Effector memory CD8-positive, alpha-beta T cell (primary cell): ENCODE measurements at regions not wholly inside any gene's neighbourhood (a gene's known extent, or its start where the extent isn't known, plus 50 kb on each side); places are given as distances from the start of the nearest gene placed in this dataset.

Source experiments
- ATAC-seq: fragments of 150-1000 bp; cut with Tn5 transposase; replicated peaks from 2 replicates; pipeline ENCODE4 v1.10.0; 2021; ENCODE audit warnings: mild to moderate bottlenecking, moderate library complexity
- DNase-seq, 3 experiments: peaks; one replicate each; pipeline ENCODE4 v3.0.0; 2021
- H3K27ac Mint-ChIP-seq, 2 donors: one replicate each; pipeline ENCODE4 v1.8.0; 2022; ENCODE audit warnings: mild to moderate bottlenecking in 2 of 2, mixed read lengths in 2 of 2, moderate library complexity in 2 of 2
- H3K27me3 Mint-ChIP-seq, 2 donors: one replicate each; pipeline ENCODE4 v1.8.0; 2022; ENCODE audit warnings: mixed read lengths in 2 of 2
- H3K36me3 Mint-ChIP-seq: one replicate; pipeline ENCODE4 v1.8.0; 2022; ENCODE audit warnings: mild to moderate bottlenecking, moderate library complexity, mixed read lengths; ENCODE audit not compliant: insufficient read depth
- H3K4me1 Mint-ChIP-seq, 2 donors: one replicate each; pipeline ENCODE4 v1.8.0; 2022; ENCODE audit warnings: low read depth in 2 of 2, mixed read lengths in 2 of 2
- H3K4me3 Mint-ChIP-seq, 2 donors: one replicate each; pipeline ENCODE4 v1.8.0; 2022; ENCODE audit warnings: mild to moderate bottlenecking in 2 of 2, mixed read lengths in 2 of 2, moderate library complexity in 2 of 2
- H3K9me3 Mint-ChIP-seq, 2 donors: one replicate each; pipeline ENCODE4 v1.8.0; 2022; ENCODE audit warnings: mixed read lengths in 2 of 2

- DNase-seq = no peak
- H3K27me3 Mint-ChIP-seq = peaks cover 2 to 3% of the 10 kb centered on the region in 2 donors
Measured at GRCh38 chr12:126385785-126386184, 1320.5 kb downstream of the AACS start.

GRCh38 chr12:126389220-126389841 is 1324.1 kb downstream of the AACS start:
- Mint-ChIP-seq H3K27me3 (peaks cover 0 to 8% of the 10 kb centered on the region in 2 donors), H3K4me1 (no peaks in the 10 kb centered on the region), H3K36me3 (no peaks in the 10 kb centered on the region), H3K27ac (no peak overlapping the region), H3K4me3 (no peak overlapping the region), H3K9me3 (no peaks in the 10 kb centered on the region)
- ATAC-seq (no peak), DNase-seq (no peak)

More at GRCh38 chr12:126385785-126386184, 1320.5 kb downstream of the AACS start:
- no peaks in the 10 kb centered on the region for H3K4me1 Mint-ChIP-seq
- no peak overlapping the region for H3K27ac Mint-ChIP-seq
- peaks cover under 1 to 8% of the 10 kb centered on the region in 2 donors for H3K9me3 Mint-ChIP-seq
- H3K36me3 Mint-ChIP-seq = no peaks in the 10 kb centered on the region
- H3K4me3 Mint-ChIP-seq = no peak overlapping the region
- ATAC-seq = no peak

GRCh38 chr12:126389961-126390360 is 1324.7 kb downstream of the AACS start:
- H3K36me3 Mint-ChIP-seq = no peaks in the 10 kb centered on the region
- peaks cover 0 to 8% of the 10 kb centered on the region in 2 donors for H3K27me3 Mint-ChIP-seq
- no peaks in the 10 kb centered on the region for H3K4me1 Mint-ChIP-seq
- DNase-seq (no peak), ATAC-seq (no peak)
- H3K9me3 Mint-ChIP-seq = no peaks in the 10 kb centered on the region
- no peak overlapping the region for H3K27ac Mint-ChIP-seq
- no peak overlapping the region for H3K4me3 Mint-ChIP-seq

GRCh38 chr12:126390969-126391566 is 1325.8 kb downstream of the AACS start:
- H3K27ac Mint-ChIP-seq = no peak overlapping the region
- H3K36me3 Mint-ChIP-seq = no peaks in the 10 kb centered on the region
- peaks cover 0 to 2% of the 10 kb centered on the region in 2 donors for H3K9me3 Mint-ChIP-seq
- H3K27me3 Mint-ChIP-seq = peaks cover 0 to 8% of the 10 kb centered on the region in 2 donors
- ATAC-seq (no peak), DNase-seq (no peak)
- H3K4me1 Mint-ChIP-seq = no peaks in the 10 kb centered on the region
- no peak overlapping the region for H3K4me3 Mint-ChIP-seq

- no peaks in the 10 kb centered on the region for H3K4me1 Mint-ChIP-seq
- DNase-seq (no peak), ATAC-seq (no peak)
- no peak overlapping the region for H3K4me3 Mint-ChIP-seq
- H3K36me3 Mint-ChIP-seq = no peaks in the 10 kb centered on the region
- H3K27me3 Mint-ChIP-seq = no peaks in the 10 kb centered on the region
- H3K9me3 Mint-ChIP-seq = peaks cover 0 to 5% of the 10 kb centered on the region in 2 donors
- no peak overlapping the region for H3K27ac Mint-ChIP-seq
Measured at GRCh38 chr12:126396536-126396935, 1331.3 kb downstream of the AACS start.

GRCh38 chr12:126397071-126397581 is 1331.9 kb downstream of the AACS start:
- DNase-seq = no peak
- Mint-ChIP-seq H3K27me3 (no peaks in the 10 kb centered on the region), H3K9me3 (peaks cover 0 to 5% of the 10 kb centered on the region in 2 donors), H3K4me3 (no peak overlapping the region), H3K36me3 (no peaks in the 10 kb centered on the region), H3K27ac (no peak overlapping the region), H3K4me1 (no peaks in the 10 kb centered on the region)
- ATAC-seq = no peak

GRCh38 chr12:126397660-126398059 is 1332.4 kb downstream of the AACS start:
- Mint-ChIP-seq H3K27ac (no peak overlapping the region), H3K27me3 (no peaks in the 10 kb centered on the region), H3K36me3 (peaks cover 4% of the 10 kb centered on the region), H3K4me3 (no peak overlapping the region), H3K9me3 (peaks cover 0 to 5% of the 10 kb centered on the region in 2 donors), H3K4me1 (no peaks in the 10 kb centered on the region)
- DNase-seq (no peak), ATAC-seq (no peak)

GRCh38 chr12:126400831-126401230 is 1335.6 kb downstream of the AACS start:
- Mint-ChIP-seq H3K27me3 (no peaks in the 10 kb centered on the region), H3K9me3 (peaks cover 0 to 3% of the 10 kb centered on the region in 2 donors), H3K27ac (no peak overlapping the region), H3K4me3 (no peak overlapping the region), H3K36me3 (peaks cover 4% of the 10 kb centered on the region), H3K4me1 (no peaks in the 10 kb centered on the region)
- ATAC-seq = no peak
- no peak for DNase-seq

- H3K4me3 Mint-ChIP-seq = no peak overlapping the region
- H3K27me3 Mint-ChIP-seq = peaks cover 0 to under 1% of the 10 kb centered on the region in 2 donors
- peaks cover 0 to 2% of the 10 kb centered on the region in 2 donors for H3K9me3 Mint-ChIP-seq
- ATAC-seq (no peak), DNase-seq (no peak)
- H3K4me1 Mint-ChIP-seq = no peaks in the 10 kb centered on the region
- peaks cover 4% of the 10 kb centered on the region for H3K36me3 Mint-ChIP-seq
- no peak overlapping the region for H3K27ac Mint-ChIP-seq
Measured at GRCh38 chr12:126404293-126404881, 1339.2 kb downstream of the AACS start.

- no peaks in the 10 kb centered on the region for H3K27me3 Mint-ChIP-seq
- no peaks in the 10 kb centered on the region for H3K4me1 Mint-ChIP-seq
- H3K9me3 Mint-ChIP-seq = no peaks in the 10 kb centered on the region
- no peak for ATAC-seq
- H3K27ac Mint-ChIP-seq = no peak overlapping the region
- no peaks in the 10 kb centered on the region for H3K36me3 Mint-ChIP-seq
- H3K4me3 Mint-ChIP-seq = no peak overlapping the region
- DNase-seq = no peak
Measured at GRCh38 chr12:126418400-126418799, 1353.2 kb downstream of the AACS start.

- H3K4me3 Mint-ChIP-seq = no peak overlapping the region
- H3K36me3 Mint-ChIP-seq = no peaks in the 10 kb centered on the region
- H3K27ac Mint-ChIP-seq = no peak overlapping the region
- H3K9me3 Mint-ChIP-seq = no peaks in the 10 kb centered on the region
- H3K4me1 Mint-ChIP-seq = no peaks in the 10 kb centered on the region
- ATAC-seq = no peak
- DNase-seq = no peak
- H3K27me3 Mint-ChIP-seq = no peaks in the 10 kb centered on the region
Measured at GRCh38 chr12:126419131-126419530, 1353.9 kb downstream of the AACS start.

GRCh38 chr12:126424696-126425095 is 1359.5 kb downstream of the AACS start:
- H3K36me3 Mint-ChIP-seq = no peaks in the 10 kb centered on the region
- H3K27me3 Mint-ChIP-seq = peaks cover 0 to 8% of the 10 kb centered on the region in 2 donors
- no peak overlapping the region for H3K4me3 Mint-ChIP-seq
- no peak overlapping the region for H3K27ac Mint-ChIP-seq
- no peaks in the 10 kb centered on the region for H3K4me1 Mint-ChIP-seq
- peaks cover 0 to 3% of the 10 kb centered on the region in 2 donors for H3K9me3 Mint-ChIP-seq
- no peak for DNase-seq
- no peak for ATAC-seq

GRCh38 chr12:126425264-126425663 is 1360.0 kb downstream of the AACS start:
- no peak for DNase-seq
- Mint-ChIP-seq H3K36me3 (no peaks in the 10 kb centered on the region), H3K4me3 (no peak overlapping the region), H3K4me1 (no peaks in the 10 kb centered on the region), H3K27me3 (peaks cover 0 to 8% of the 10 kb centered on the region in 2 donors), H3K27ac (no peak overlapping the region), H3K9me3 (peaks cover 0 to 4% of the 10 kb centered on the region in 2 donors)
- no peak for ATAC-seq

- peaks cover 0 to 8% of the 10 kb centered on the region in 2 donors for H3K27me3 Mint-ChIP-seq
- H3K4me1 Mint-ChIP-seq = no peaks in the 10 kb centered on the region
- no peaks in the 10 kb centered on the region for H3K36me3 Mint-ChIP-seq
- H3K4me3 Mint-ChIP-seq = no peak overlapping the region
- ATAC-seq (no peak), DNase-seq (no peak)
- H3K9me3 Mint-ChIP-seq = peaks cover 0 to 8% of the 10 kb centered on the region in 2 donors
- H3K27ac Mint-ChIP-seq = no peak overlapping the region
Measured at GRCh38 chr12:126428769-126429168, 1363.5 kb downstream of the AACS start.
